K562 (cell line): ENCODE measurements at regions not wholly inside any gene's neighbourhood (a gene's known extent, or its start where the extent isn't known, plus 50 kb on each side); places are given as distances from the start of the nearest gene placed in this dataset.
A peak's percentile ranks its signal among the peaks of the same experiment; 100 is the strongest.
"Not testable (repeated sequence)": the region's sequence is repeated elsewhere in the genome, so short reads cannot be mapped to it uniquely, and the experiment has no call there.

ENCODE experiments used
- ATAC-seq: fragments of 200-7000 bp; cut with Tn5 transposase; 3 replicates; pipeline ENCODE4 v1.9.1; 2020; ENCODE audit warnings: moderate library complexity
- BruUV-seq: library from RNA; stranded (reverse); fragments of 400-500 nt; replicated peaks from 2 replicates; lab custom pipeline; 2021; lab: Mats Ljungman, UMichigan
- CTCF ChIA-PET: fragments of 300-600 bp; formaldehyde crosslinking; extraction: SDS; loops from one replicate; lab custom pipeline; 2021; ENCODE audit warnings: low intra/inter-chr PET ratio; lab: Yijun Ruan, JAX
- POLR2A ChIA-PET: fragments of 300-600, 350-650 bp; sonication (Branson Sonifier 250); formaldehyde crosslinking; extraction: SDS; loops from one replicate; lab custom pipeline; 2021; ENCODE audit warnings: antibody characterized with exemption, inconsistent platforms; lab: Yijun Ruan, JAX
- DNase-seq, 4 experiments: peaks; one replicate each; pipeline versions ENCODE4 v3.0.0 to v3.0.0-alpha.2; 2011 to 2018; ENCODE audit warnings: low spot score in 3 of 4, mixed read lengths in 3 of 4; ENCODE audit errors: extremely low read depth in 1 of 4
- FAIRE-seq: peaks from 2 replicates; lab custom pipeline; 2011; peaks lifted over from hg19 to GRCh38; lab: Jason Lieb, UNC
- H2AFZ ChIP-seq: 2 replicates; pipeline ENCODE4 v1.6.0; 2011; ENCODE audit warnings: low read depth, low read length, control low read depth, inconsistent platforms
- H3K27ac ChIP-seq: fragments of 200-600 bp; 3 replicates; pipeline ENCODE4 v1.8.0; 2011; ENCODE audit warnings: low read depth, mild to moderate bottlenecking, control low read depth, inconsistent platforms, low read length, moderate library complexity, mixed read lengths; ENCODE audit errors: extremely low read depth
- H3K27me3 ChIP-seq, 2 experiments: fragments of 300-600 bp in 1 of 2; 2 replicates in 1 of 2; 3 replicates in 1 of 2; pipeline versions ENCODE4 v1.6.0 to v1.8.0; 2011; ENCODE audit warnings: inconsistent platforms in 2 of 2, low read length in 2 of 2, mild to moderate bottlenecking in 1 of 2, mixed read lengths in 1 of 2, moderate library complexity in 1 of 2; ENCODE audit not compliant: control insufficient read depth in 2 of 2, insufficient read depth in 2 of 2
- H3K36me3 ChIP-seq: fragments of 300-600 bp; 3 replicates; pipeline ENCODE4 v1.8.0; 2011; ENCODE audit warnings: mild to moderate bottlenecking, low read length, inconsistent platforms; ENCODE audit not compliant: control insufficient read depth, insufficient read depth
- H3K4me1 ChIP-seq, 2 experiments: fragments of 200-600 bp in 1 of 2; replicated peaks in 1 of 2; 2 replicates in 1 of 2; 3 replicates in 1 of 2; pipeline versions ENCODE4 v1.5.1 to v1.8.0; 2011; ENCODE audit warnings: inconsistent platforms in 2 of 2, low read length in 2 of 2, mild to moderate bottlenecking in 1 of 2, mixed read lengths in 1 of 2, moderate library complexity in 1 of 2; ENCODE audit not compliant: control insufficient read depth in 2 of 2, insufficient read depth in 2 of 2
- H3K4me2 ChIP-seq: 2 replicates; pipeline ENCODE4 v1.6.1; 2011; ENCODE audit warnings: low read length, control low read depth, inconsistent platforms, mixed read lengths; ENCODE audit not compliant: insufficient read depth
- H3K4me3 ChIP-seq: fragments of 200-600 bp; sonication (generic), shearing (Covaris generic); 2 replicates; pipeline ENCODE4 v1.5.1; 2016; ENCODE audit warnings: control low read depth, inconsistent platforms
- H3K79me2 ChIP-seq: fragments of 200-600 bp; 3 replicates; pipeline ENCODE4 v1.8.0; 2011; ENCODE audit warnings: low read length, inconsistent platforms; ENCODE audit not compliant: control insufficient read depth, insufficient read depth
- H3K9ac ChIP-seq, 2 experiments: 2 replicates each; pipeline versions ENCODE4 v1.6.0 to v1.6.1; 2011; ENCODE audit warnings: low read depth in 2 of 2, low read length in 2 of 2, control low read depth in 1 of 2, inconsistent platforms in 1 of 2, mild to moderate bottlenecking in 1 of 2, mixed read lengths in 1 of 2; ENCODE audit not compliant: insufficient read depth in 1 of 2
- H3K9me1 ChIP-seq: one replicate; pipeline ENCODE4 v1.6.0; 2011; ENCODE audit warnings: inconsistent platforms, mild to moderate bottlenecking, low read length, moderate library complexity; ENCODE audit not compliant: control insufficient read depth, insufficient read depth
- H3K9me3 ChIP-seq: replicated peaks from 2 replicates; pipeline ENCODE4 v1.5.1; 2011; ENCODE audit warnings: low read depth, low read length, inconsistent platforms; ENCODE audit not compliant: control insufficient read depth, insufficient read depth
- H4K20me1 ChIP-seq: replicated peaks from 2 replicates; pipeline ENCODE4 v1.6.1; 2011; ENCODE audit warnings: low read length, inconsistent platforms, mixed read lengths; ENCODE audit not compliant: control insufficient read depth, insufficient read depth
- CBFA2T3 ChIP-seq: fragments of 450-650 bp; IDR thresholded peaks from 2 replicates; pipeline ENCODE4 v1.6.1; 2017
- CTBP1 ChIP-seq: fragments of 450-650 bp; IDR thresholded peaks from 2 replicates; pipeline ENCODE4 v1.6.1; 2016; ENCODE audit warnings: borderline replicate concordance
- CXXC5 ChIP-seq: fragments of 250-450 bp; sonication (Bioruptor Pico); IDR thresholded peaks from 2 replicates; pipeline ENCODE4 v1.8.0; 2022; ENCODE audit warnings: inconsistent platforms, mild to moderate bottlenecking, moderate library complexity
- DPF2 ChIP-seq: fragments of 450-650 bp; IDR thresholded peaks from 2 replicates; pipeline ENCODE4 v1.6.1; 2016
- HINFP ChIP-seq: fragments of 450-650 bp; conservative IDR thresholded peaks from 2 replicates; pipeline ENCODE4 v1.6.1; 2016; ENCODE audit warnings: missing genetic modification characterization, low read depth, mild to moderate bottlenecking, control low read depth, missing compliant biosample characterization
- ID3 ChIP-seq, 2 experiments: fragments of 250-450 bp in 1 of 2; fragments of 450-650 bp in 1 of 2; sonication (Bioruptor Pico) in 1 of 2; IDR thresholded peaks; 2 replicates each; pipeline versions ENCODE4 v1.6.1 to v1.8.0; 2016 to 2021; ENCODE audit warnings: mild to moderate bottlenecking in 2 of 2, moderate library complexity in 2 of 2, missing compliant biosample characterization in 1 of 2, missing genetic modification characterization in 1 of 2
- KLF6 ChIP-seq: fragments of 250-450 bp; sonication (Bioruptor Pico); IDR thresholded peaks from 2 replicates; pipeline ENCODE4 v1.4.0; 2020; ENCODE audit warnings: mild to moderate bottlenecking, moderate library complexity, borderline replicate concordance
- MECOM ChIP-seq: fragments of 250-450 bp; sonication (Bioruptor Pico); IDR thresholded peaks from 2 replicates; pipeline ENCODE4 v1.8.0; 2022; ENCODE audit warnings: inconsistent platforms
- MEF2D ChIP-seq: conservative IDR thresholded peaks from 2 replicates; pipeline ENCODE4 v1.6.1; 2016; ENCODE audit warnings: low read depth, missing genetic modification characterization, missing compliant biosample characterization
- NR2C1 ChIP-seq, 2 experiments: fragments of 450-650 bp; IDR thresholded peaks; 2 replicates each; pipeline ENCODE4 v1.6.1; 2017; ENCODE audit warnings: mild to moderate bottlenecking in 2 of 2, antibody characterized with exemption in 1 of 2, inconsistent platforms in 1 of 2, missing compliant biosample characterization in 1 of 2, missing genetic modification characterization in 1 of 2
- NR2C2 ChIP-seq, 2 experiments: fragments of 200-800 bp in 1 of 2; sonication (Bioruptor generic) in 1 of 2; sonication (generic) in 1 of 2; formaldehyde crosslinking in 1 of 2; IDR thresholded peaks; 2 replicates each; pipeline versions ENCODE4 v1.6.1 to v1.8.0; 2016 to 2022; ENCODE audit warnings: mild to moderate bottlenecking in 1 of 2, missing compliant biosample characterization in 1 of 2, missing genetic modification characterization in 1 of 2, missing genetic modification reagents in 1 of 2
- PTRF ChIP-seq: fragments of 450-650 bp; IDR thresholded peaks from 2 replicates; pipeline ENCODE4 v1.6.1; 2016; ENCODE audit warnings: mild to moderate bottlenecking, missing genetic modification characterization, missing compliant biosample characterization
- PTTG1 ChIP-seq: fragments of 450-650 bp; IDR thresholded peaks from 2 replicates; pipeline ENCODE4 v1.6.1; 2016; ENCODE audit warnings: low read depth, mild to moderate bottlenecking, missing genetic modification characterization, missing compliant biosample characterization
- SMAD4 ChIP-seq: fragments of 250-450 bp; sonication (Bioruptor Pico); conservative IDR thresholded peaks from 2 replicates; pipeline ENCODE4 v1.8.0; 2021; ENCODE audit warnings: inconsistent platforms, mild to moderate bottlenecking, moderate library complexity
- ZBTB12 ChIP-seq: fragments of 250-450 bp; sonication (Bioruptor Pico); IDR thresholded peaks from 2 replicates; pipeline ENCODE4 v1.4.0; 2020
- ZFP1 ChIP-seq: fragments of 450-650 bp; formaldehyde crosslinking; IDR thresholded peaks from 2 replicates; pipeline ENCODE4 v1.4.0; 2020; ENCODE audit warnings: mild to moderate bottlenecking, mixed read lengths
- ZNF311 ChIP-seq: fragments of 250-450 bp; sonication (Bioruptor Pico); IDR thresholded peaks from 2 replicates; pipeline ENCODE4 v1.4.0; 2020; ENCODE audit warnings: mild to moderate bottlenecking, moderate library complexity
- ZNF707 ChIP-seq: fragments of 250-450 bp; sonication (Bioruptor Pico); conservative IDR thresholded peaks from 2 replicates; pipeline ENCODE4 v1.8.0; 2022; ENCODE audit warnings: inconsistent platforms, mild to moderate bottlenecking, moderate library complexity
- WGBS: fragments of 100-300 bp; shearing (Covaris generic); methylation state at CpG from one replicate; pipeline ENCODE4 v1.1.6; 2016; ENCODE audit warnings: low coverage, mixed read lengths; ENCODE audit not compliant: insufficient coverage; ENCODE audit errors: missing lambda C conversion rate; 5-methylcytosine and 5-hydroxymethylcytosine counted together
- in situ Hi-C: fragments of 300-500 bp; cut with MboI; formaldehyde crosslinking; loops from 4 replicates; pipeline ENCODE4 v1.15.0; 2018; ENCODE audit warnings: inconsistent platforms, mixed read lengths
- intact Hi-C: fragments of 100-400 bp; cut with micrococcal nuclease; formaldehyde crosslinking; loops from 2 replicates; pipeline ENCODE4 v1.14.2; 2022

- H2AFZ ChIP-seq: peak overlapping the region; percentile 67; the same call in 1 of the 2 replicates
- H3K27me3 ChIP-seq; H3K36me3 ChIP-seq; H3K9me1 ChIP-seq; POLR2A ChIA-PET; H3K9ac ChIP-seq; H3K27ac ChIP-seq; H3K9me3 ChIP-seq; H3K79me2 ChIP-seq; CTCF ChIA-PET; H3K4me3 ChIP-seq; BruUV-seq; H4K20me1 ChIP-seq; DNase-seq; H3K4me2 ChIP-seq; intact Hi-C loops; in situ Hi-C loops; TF ChIP-seq NR2C1 (IDR thresholded peaks at IDR 0.05); ID3 (CRISPR knock-in tag; IDR thresholded peaks at IDR 0.05); NR2C2 (CRISPR knock-in tag; IDR thresholded peaks at IDR 0.05): not testable (repeated sequence)
- 16% methylated on average over 8 of the region's 11 CpGs for WGBS
- FAIRE-seq (peak; percentile 11), ATAC-seq (peak; percentile 59; the same call in 1 of the 3 replicates)
- peaks cover 0 to 19% of the 10 kb centered on the region in 2 experiments; a peak in 3 of 5 replicates for H3K4me1 ChIP-seq
- 0 out of 2 replicates have a peak, but pooled peaks have one; percentile 26 for TF ChIP-seq CTBP1
- 0 out of 2 replicates have a peak, but pooled peaks have one; percentile 44 for TF ChIP-seq MEF2D
- TF ChIP-seq HINFP: 0 out of 2 replicates have a peak, but pooled peaks have one; percentile 45
- TF ChIP-seq PTTG1 (tag): peak; percentile 51; the same call in 1 of the 2 replicates
- TF ChIP-seq ZFP1 (CRISPR knock-in tag): 0 out of 2 replicates have a peak, but pooled peaks have one; percentile 54
- peak; percentile 79 for TF ChIP-seq PTRF (tag)
- TF ChIP-seq NR2C1 (tag; IDR thresholded peaks at IDR 0.05): peak; percentile 27; the same call in 1 of the 2 replicates
- TF ChIP-seq KLF6: peak; percentile 53; the same call in 1 of the 2 replicates
- TF ChIP-seq CXXC5 (CRISPR knock-in tag): peak; percentile 31; the same call in 1 of the 2 replicates
- peak; percentile 13; the same call in 1 of the 2 replicates for TF ChIP-seq DPF2
- 0 out of 2 replicates have a peak, but pooled peaks have one; percentile 19 for TF ChIP-seq CBFA2T3
- peak; percentile 56; the same call in 1 of the 2 replicates for TF ChIP-seq ZNF311 (CRISPR knock-in tag)
- peak; percentile 30; the same call in 1 of the 2 replicates for TF ChIP-seq ZBTB12 (CRISPR knock-in tag)
- TF ChIP-seq ZNF707: 0 out of 2 replicates have a peak, but pooled peaks have one; percentile 35
- TF ChIP-seq ID3 (tag; IDR thresholded peaks at IDR 0.05): 0 out of 2 replicates have a peak, but pooled peaks have one; percentile 40
- TF ChIP-seq MECOM (CRISPR knock-in tag): peak; percentile 37; the same call in 1 of the 2 replicates
- TF ChIP-seq SMAD4 (CRISPR knock-in tag): peak; percentile 75
- 0 out of 2 replicates have a peak, but pooled peaks have one; percentile 10 for TF ChIP-seq NR2C2 (tag; IDR thresholded peaks at IDR 0.05)
These were observed 70.2 kb downstream of the RAP2B start for GRCh38 chr3:153232050-153232752.
